Endothelial cell of umbilical vein (primary cell): ENCODE measurements at regions not wholly inside any gene's neighbourhood (a gene's known extent, or its start where the extent isn't known, plus 50 kb on each side); places are given as distances from the start of the nearest gene placed in this dataset.

ENCODE experiments used
- BruUV-seq: library from RNA; stranded (reverse); fragments of 400-500 nt; replicated peaks from 2 replicates; lab custom pipeline; 2021; lab: Mats Ljungman, UMichigan
- CTCF ChIA-PET: fragments of 300-600, 350-600 bp; sonication (Branson Sonifier 250); formaldehyde crosslinking; loops from one replicate; lab custom pipeline; 2021; ENCODE audit warnings: antibody characterized with exemption, inconsistent platforms; lab: Charles Lee
- POLR2A ChIA-PET: fragments of 300-600, 350-600 bp; sonication (Branson Sonifier 250); formaldehyde crosslinking; loops from one replicate; lab custom pipeline; 2021; ENCODE audit warnings: antibody characterized with exemption, inconsistent platforms; lab: Charles Lee
- DNase-seq: peaks from one replicate; pipeline ENCODE4 v3.0.0-alpha.2; 2011; ENCODE audit warnings: low read depth, low spot score
- FAIRE-seq: peaks from 2 replicates; lab custom pipeline; 2011; peaks lifted over from hg19 to GRCh38; lab: Jason Lieb, UNC
- H2AFZ ChIP-seq: 2 replicates; pipeline ENCODE4 v1.6.0; 2012; ENCODE audit warnings: low read depth, low read length, control low read depth, inconsistent platforms
- H3K27ac ChIP-seq: 2 replicates; pipeline ENCODE4 v1.5.1; 2011; ENCODE audit warnings: low read depth, mild to moderate bottlenecking, control low read depth, low read length, moderate library complexity; ENCODE audit not compliant: insufficient read depth
- H3K27me3 ChIP-seq, 2 experiments: 2 replicates each; pipeline versions ENCODE4 v1.6.0 to v1.6.1; 2011; ENCODE audit warnings: low read length in 2 of 2, mixed read lengths in 1 of 2; ENCODE audit not compliant: control insufficient read depth in 2 of 2, insufficient read depth in 2 of 2
- H3K36me3 ChIP-seq, 2 experiments: 2 replicates in 1 of 2; 3 replicates in 1 of 2; pipeline ENCODE4 v1.5.1; 2011; ENCODE audit warnings: low read length in 2 of 2, mild to moderate bottlenecking in 1 of 2, moderate library complexity in 1 of 2; ENCODE audit not compliant: control insufficient read depth in 2 of 2, insufficient read depth in 2 of 2; ENCODE audit errors: extremely low read depth in 1 of 2
- H3K4me1 ChIP-seq: 3 replicates; pipeline ENCODE4 v1.5.1; 2011; ENCODE audit warnings: mild to moderate bottlenecking, low read length; ENCODE audit not compliant: control insufficient read depth, insufficient read depth; ENCODE audit errors: extremely low read depth
- H3K4me2 ChIP-seq: 2 replicates; pipeline ENCODE4 v1.6.1; 2011; ENCODE audit warnings: low read length, control low read depth, mixed read lengths; ENCODE audit not compliant: insufficient read depth
- H3K4me3 ChIP-seq, 3 experiments: fragments of 200-600 bp in 1 of 3; sonication (generic), shearing (Covaris generic) in 1 of 3; replicated peaks in 1 of 3; 2 replicates each; pipeline ENCODE4 v1.5.1; 2011 to 2016; ENCODE audit warnings: control low read depth in 3 of 3, low read length in 3 of 3, mild to moderate bottlenecking in 2 of 3, inconsistent platforms in 1 of 3, low read depth in 1 of 3, moderate library complexity in 1 of 3; ENCODE audit not compliant: insufficient read depth in 1 of 3
- H3K79me2 ChIP-seq: 2 replicates; pipeline ENCODE4 v1.6.0; 2012; ENCODE audit warnings: low read length, inconsistent platforms; ENCODE audit not compliant: control insufficient read depth, insufficient read depth
- H3K9ac ChIP-seq: replicated peaks from 2 replicates; pipeline ENCODE3; 2011; ENCODE audit warnings: low read length, control low read depth; ENCODE audit not compliant: insufficient read depth; ENCODE audit errors: extremely low read depth
- H3K9me1 ChIP-seq: replicated peaks from 3 replicates; pipeline ENCODE4 v1.6.0; 2011; ENCODE audit warnings: mild to moderate bottlenecking, low read length; ENCODE audit not compliant: control insufficient read depth, insufficient read depth; ENCODE audit errors: extremely low read depth
- H3K9me3 ChIP-seq: replicated peaks from 2 replicates; pipeline ENCODE4 v1.5.1; 2012; ENCODE audit warnings: low read length, inconsistent platforms; ENCODE audit not compliant: control insufficient read depth, insufficient read depth
- H4K20me1 ChIP-seq: replicated peaks from 2 replicates; pipeline ENCODE3; 2011; ENCODE audit warnings: mild to moderate bottlenecking, low read length; ENCODE audit not compliant: control insufficient read depth, insufficient read depth; ENCODE audit errors: extremely low read depth
- EZH2 ChIP-seq: IDR thresholded peaks from 2 replicates; pipeline ENCODE4 v1.6.1; 2012; ENCODE audit warnings: borderline replicate concordance, low read depth, mild to moderate bottlenecking, moderate library complexity, low read length, inconsistent platforms; ENCODE audit not compliant: severe bottlenecking
- FOS ChIP-seq: IDR thresholded peaks from 2 replicates; pipeline ENCODE4 v1.6.1; 2011; ENCODE audit warnings: mild to moderate bottlenecking, low read length, moderate library complexity, borderline replicate concordance; ENCODE audit not compliant: insufficient read depth
- GATA2 ChIP-seq: IDR thresholded peaks from 2 replicates; pipeline ENCODE4 v1.7.0; 2011; ENCODE audit warnings: low read depth, mild to moderate bottlenecking, moderate library complexity, mixed read lengths, low read length; ENCODE audit not compliant: insufficient read length, insufficient read depth
- JUN ChIP-seq: IDR thresholded peaks from 2 replicates; pipeline ENCODE4 v1.6.1; 2011; ENCODE audit warnings: borderline replicate concordance, low read depth; ENCODE audit not compliant: insufficient read length, insufficient read depth
- MYC ChIP-seq: IDR thresholded peaks from one replicate; pipeline ENCODE4 v1.6.1; 2011; ENCODE audit warnings: mild to moderate bottlenecking, low read depth, low read length
- POLR2A ChIP-seq: IDR thresholded peaks from 2 replicates; pipeline ENCODE4 v1.6.1; 2012; ENCODE audit warnings: low read depth, mild to moderate bottlenecking, control low read depth, low read length
- POLR2AphosphoS5 ChIP-seq: IDR thresholded peaks from 2 replicates; pipeline ENCODE4 v1.6.1; 2012; ENCODE audit warnings: low read depth, mild to moderate bottlenecking, control low read depth, low read length, moderate library complexity; ENCODE audit not compliant: insufficient read depth
- dilution Hi-C: fragments of 300-500 bp; cut with MboI; formaldehyde crosslinking; loops from one replicate; pipeline ENCODE4 v1.15.0; 2019; ENCODE audit warnings: low sequenced_read_pairs; ENCODE audit not compliant: extremely low pct_ligation_motif_present
- intact Hi-C: fragments of 100-400 bp; cut with micrococcal nuclease; formaldehyde crosslinking; loops from one replicate; pipeline ENCODE4 v1.10.0; 2022
- TF ChIP-seq, protein P1 (sequence below), 2 donors: IDR thresholded peaks; 1 replicate in 1 of 2; 2 replicates in 1 of 2; pipeline ENCODE4 v1.5.1; 2011; ENCODE audit warnings: low read length in 2 of 2, mild to moderate bottlenecking in 2 of 2, moderate library complexity in 2 of 2, control low read depth in 1 of 2, inconsistent platforms in 1 of 2, low read depth in 1 of 2; ENCODE audit not compliant: insufficient read depth in 1 of 2; ENCODE audit errors: extremely low read depth in 1 of 2
- TF ChIP-seq, protein P2 (sequence below): IDR thresholded peaks from 2 replicates; pipeline ENCODE4 v1.6.1; 2011; ENCODE audit not compliant: insufficient read depth, insufficient read length

DNA sequence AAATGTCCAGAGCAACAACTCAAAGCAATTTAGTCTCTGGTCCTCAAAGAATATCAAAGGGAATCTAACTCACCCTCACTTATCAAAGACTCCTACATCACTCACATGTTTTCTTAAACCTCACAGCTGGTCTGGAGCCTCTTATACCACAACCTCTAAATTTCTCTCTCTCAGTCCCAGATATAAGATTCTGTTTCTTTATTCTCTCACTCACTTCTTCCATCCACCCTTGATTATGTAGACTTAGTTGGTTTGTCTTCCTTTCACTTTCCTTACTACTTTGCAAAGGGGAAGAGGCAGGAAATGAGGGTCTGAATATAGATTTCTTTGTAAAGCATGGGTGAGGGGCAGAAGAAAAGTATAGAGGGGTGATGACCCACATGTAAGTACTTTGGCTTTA, 75.4 kb upstream of the STARD4 start:
- CTCF ChIA-PET: interaction anchor here (1.0 to 1.4 kb wide), 2 partner anchors 37 to 56 kb away, joined by 3 read pairs; no protein-coding TSS in a partner anchor
- dilution Hi-C loops: no loop called here
- no peak for FAIRE-seq

More for the DNA sequence above, 75.4 kb upstream of the STARD4 start:
- POLR2A ChIA-PET: no interaction called here
- H3K27ac ChIP-seq: no peak overlapping the region
- intact Hi-C loops: no loop called here
- H3K9me3 ChIP-seq: no peaks in the 10 kb centered on the region
- no peaks in the 10 kb centered on the region for H3K36me3 ChIP-seq
- H3K4me1 ChIP-seq: peaks cover 21% of the 10 kb centered on the region
- H3K27me3 ChIP-seq: no peaks in the 10 kb centered on the region
- H2AFZ ChIP-seq: no peak overlapping the region
- H3K4me3 ChIP-seq: no peak overlapping the region
- no peak overlapping the region for H3K9ac ChIP-seq
- no peak for DNase-seq
- TF ChIP-seq POLR2A (no peak), MYC (no peak), EZH2 (no peak), JUN (no peak), FOS (no peak), GATA2 (no peak), POLR2AphosphoS5 (no peak)
- TF ChIP-seq, protein P1, sequence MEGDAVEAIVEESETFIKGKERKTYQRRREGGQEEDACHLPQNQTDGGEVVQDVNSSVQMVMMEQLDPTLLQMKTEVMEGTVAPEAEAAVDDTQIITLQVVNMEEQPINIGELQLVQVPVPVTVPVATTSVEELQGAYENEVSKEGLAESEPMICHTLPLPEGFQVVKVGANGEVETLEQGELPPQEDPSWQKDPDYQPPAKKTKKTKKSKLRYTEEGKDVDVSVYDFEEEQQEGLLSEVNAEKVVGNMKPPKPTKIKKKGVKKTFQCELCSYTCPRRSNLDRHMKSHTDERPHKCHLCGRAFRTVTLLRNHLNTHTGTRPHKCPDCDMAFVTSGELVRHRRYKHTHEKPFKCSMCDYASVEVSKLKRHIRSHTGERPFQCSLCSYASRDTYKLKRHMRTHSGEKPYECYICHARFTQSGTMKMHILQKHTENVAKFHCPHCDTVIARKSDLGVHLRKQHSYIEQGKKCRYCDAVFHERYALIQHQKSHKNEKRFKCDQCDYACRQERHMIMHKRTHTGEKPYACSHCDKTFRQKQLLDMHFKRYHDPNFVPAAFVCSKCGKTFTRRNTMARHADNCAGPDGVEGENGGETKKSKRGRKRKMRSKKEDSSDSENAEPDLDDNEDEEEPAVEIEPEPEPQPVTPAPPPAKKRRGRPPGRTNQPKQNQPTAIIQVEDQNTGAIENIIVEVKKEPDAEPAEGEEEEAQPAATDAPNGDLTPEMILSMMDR (IDR thresholded peaks at IDR 0.05; ENCODE audit: extremely low read depth in 1 of 2, insufficient read depth in 1 of 2, low read depth in 1 of 2, low read length in 2 of 2): no peak
- TF ChIP-seq, protein P2, sequence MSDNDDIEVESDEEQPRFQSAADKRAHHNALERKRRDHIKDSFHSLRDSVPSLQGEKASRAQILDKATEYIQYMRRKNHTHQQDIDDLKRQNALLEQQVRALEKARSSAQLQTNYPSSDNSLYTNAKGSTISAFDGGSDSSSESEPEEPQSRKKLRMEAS: no peak
- H3K79me2 ChIP-seq: no peaks in the 10 kb centered on the region
- H4K20me1 ChIP-seq: no peaks in the 10 kb centered on the region
- no TSS peak for BruUV-seq
- no peaks in the 10 kb centered on the region for H3K9me1 ChIP-seq
- H3K4me2 ChIP-seq: no peak overlapping the region
